ENCODE measurements at regions not wholly inside any gene's neighbourhood (a gene's known extent, or its start where the extent isn't known, plus 50 kb on each side); places are given as distances from the start of the nearest gene placed in this dataset.

DNA sequence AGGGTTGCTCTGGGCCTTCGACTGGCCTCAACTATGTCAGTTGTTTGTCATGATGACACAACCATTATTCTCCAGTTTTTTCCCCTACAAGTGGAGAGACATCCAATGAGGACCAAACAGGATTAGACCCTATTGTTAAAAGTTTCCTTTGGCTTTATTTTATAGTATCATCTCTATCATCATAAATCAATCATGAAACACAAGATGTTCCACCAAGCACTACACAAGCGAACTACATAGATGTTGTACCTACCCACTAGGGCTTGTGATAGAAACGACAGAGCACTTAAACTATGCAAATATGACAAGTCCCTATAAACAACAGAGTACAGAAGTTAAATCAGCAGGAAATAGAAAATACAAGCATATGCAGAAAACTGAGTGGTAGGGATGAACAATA is 422.5 kb upstream of the MARCKS start:
- no peak for DNase-seq

DNA sequence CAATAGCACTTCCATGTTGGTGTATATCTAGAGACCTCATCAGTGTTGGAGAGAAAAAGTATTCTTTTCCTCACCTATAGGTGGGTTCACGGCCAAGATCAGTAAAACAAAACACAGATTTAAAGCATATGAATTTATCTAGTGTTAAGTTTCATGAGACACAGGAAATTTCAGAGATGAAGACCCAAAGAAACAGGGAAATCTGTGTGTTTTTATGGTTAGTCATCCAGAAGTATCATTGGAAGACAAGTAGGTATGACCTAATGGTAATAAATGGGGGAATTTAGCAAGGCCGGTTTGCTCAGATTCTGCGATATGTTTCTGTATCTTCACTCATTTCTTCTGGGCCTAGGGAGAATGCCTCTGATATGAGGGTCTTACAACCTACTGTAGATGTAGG is 419.6 kb upstream of the MARCKS start:
- no peak for DNase-seq

DNA sequence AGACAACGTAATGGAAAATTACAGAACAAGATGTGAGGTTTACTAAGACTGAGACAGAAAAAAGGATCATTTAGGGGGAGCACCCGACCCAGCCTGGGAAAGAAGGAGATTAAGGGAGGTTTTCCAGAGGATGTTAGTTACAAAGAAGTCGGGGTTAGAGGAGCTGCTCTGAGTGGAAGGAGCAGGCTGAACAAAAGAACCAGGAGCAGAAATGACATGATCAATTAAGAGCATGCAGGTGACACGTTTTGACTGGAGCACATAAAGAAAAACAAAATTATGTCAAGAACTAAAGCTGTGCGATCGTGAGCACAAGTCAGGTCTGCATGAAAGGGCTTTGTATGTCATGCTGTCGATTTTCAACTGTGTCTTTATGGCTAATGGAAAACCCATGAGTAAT is 417.3 kb upstream of the MARCKS start:
- no peak for DNase-seq

DNA sequence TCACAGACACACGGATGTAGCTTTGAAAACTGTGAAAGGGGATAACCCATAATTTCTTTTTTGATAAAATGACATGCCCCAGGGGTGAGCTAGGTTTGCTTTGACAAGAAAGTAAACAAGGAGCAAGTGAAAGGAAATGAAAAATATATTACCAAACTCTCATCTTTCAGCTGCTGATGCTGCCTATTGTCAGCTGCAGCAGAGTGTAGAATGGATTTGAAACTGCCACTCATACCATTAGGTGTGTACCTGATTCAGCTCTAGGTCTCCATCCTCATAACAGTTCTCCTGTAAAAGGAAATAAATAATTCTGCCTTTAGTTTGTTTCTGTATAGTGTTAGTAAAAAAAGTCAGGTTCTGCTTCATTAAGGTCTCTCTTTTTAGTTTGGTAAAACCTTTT is 415.1 kb upstream of the MARCKS start:
- DNase-seq, result no peak

DNA sequence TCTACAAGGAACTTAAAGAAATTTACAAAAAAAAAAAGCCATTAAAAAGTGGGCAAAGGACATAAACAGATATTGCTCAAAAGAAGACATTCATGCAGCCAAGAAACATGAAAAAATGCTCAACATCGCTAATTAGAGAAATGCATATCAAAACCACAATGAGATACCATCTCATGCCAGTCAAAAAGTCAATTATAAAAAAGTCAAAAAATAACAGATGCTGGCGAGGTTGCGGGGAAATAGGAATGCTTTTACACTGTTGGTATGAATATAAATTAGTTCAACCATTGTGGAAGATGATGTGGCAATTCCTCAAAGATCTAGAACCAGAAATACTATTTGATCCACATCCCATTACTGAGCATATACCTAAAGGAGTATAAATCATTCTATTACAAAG is 411.9 kb upstream of the MARCKS start:
- no peak for DNase-seq

DNA sequence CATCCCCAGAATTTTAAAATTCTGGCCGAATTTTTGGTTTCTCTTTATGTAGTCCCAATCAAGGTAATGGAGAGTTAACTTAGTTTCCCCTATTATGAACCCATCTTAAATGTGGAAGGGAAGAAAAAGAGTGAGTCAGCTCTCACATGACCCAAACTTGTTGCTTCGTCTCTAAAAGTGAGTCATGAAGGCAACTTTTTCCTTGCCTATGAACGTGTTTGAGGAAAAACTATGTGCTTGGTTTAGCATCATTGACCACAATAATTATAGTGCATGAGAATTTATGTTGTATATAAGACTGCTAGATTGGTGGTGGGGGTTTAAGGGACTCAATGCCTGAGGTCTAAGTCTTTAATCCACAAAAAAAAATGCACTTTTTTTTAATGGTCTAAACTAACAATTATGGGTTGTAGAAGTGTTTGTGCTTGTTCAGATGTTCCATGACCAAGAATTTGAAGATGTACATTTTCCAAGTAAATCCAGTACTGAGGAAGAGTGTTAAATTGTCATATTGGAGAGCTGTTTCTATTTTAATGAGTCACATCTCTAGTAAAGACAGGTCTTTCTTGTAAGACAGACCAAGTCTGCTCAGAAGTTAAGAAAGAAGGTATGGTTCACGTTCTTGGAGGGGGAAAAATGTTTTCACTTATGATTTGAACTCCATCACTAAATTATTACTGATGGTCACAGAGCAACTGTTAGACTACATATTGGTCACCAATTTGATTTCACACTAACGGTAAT is 409.9 kb upstream of the MARCKS start:
- no peak for DNase-seq

DNA sequence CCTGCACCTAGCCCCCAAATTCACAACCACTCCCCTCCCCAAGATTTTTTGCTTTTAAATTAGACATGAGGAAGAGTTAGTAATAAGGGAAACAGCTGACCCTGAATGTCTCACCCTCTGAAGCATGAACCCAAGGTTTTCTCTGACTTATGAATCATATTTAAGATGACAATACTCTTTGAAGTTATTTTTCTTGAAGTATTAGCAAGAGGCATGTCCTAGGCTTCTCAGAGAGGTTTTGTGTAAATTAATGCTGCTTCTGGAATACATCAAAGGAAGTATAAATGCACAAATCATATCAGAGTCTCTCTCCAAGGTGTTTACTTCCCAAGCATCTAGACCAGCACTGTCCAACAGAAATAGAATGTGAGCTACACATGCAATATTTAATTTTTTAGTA is 408.1 kb upstream of the MARCKS start:
- no peak for DNase-seq

DNA sequence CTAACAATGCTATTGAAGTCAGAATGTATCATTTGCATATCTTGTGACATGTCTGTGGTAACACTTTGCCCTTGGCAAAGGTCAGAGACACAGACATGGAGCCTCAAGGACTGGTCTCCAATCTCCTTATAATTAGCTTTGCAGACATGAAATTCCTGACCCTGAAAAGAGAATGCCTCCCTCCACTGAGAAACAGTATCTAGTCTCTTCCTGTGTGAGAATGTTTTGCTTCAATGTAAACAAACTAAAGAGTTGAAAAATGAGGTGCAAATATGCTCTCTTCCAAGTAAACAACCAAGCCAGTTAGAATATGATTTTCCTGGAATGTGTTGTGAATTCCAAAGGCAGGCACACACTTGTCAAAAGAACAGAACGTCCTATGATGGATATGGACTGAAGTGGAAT is 407.1 kb upstream of the MARCKS start:
- DNase-seq, result no peak

DNA sequence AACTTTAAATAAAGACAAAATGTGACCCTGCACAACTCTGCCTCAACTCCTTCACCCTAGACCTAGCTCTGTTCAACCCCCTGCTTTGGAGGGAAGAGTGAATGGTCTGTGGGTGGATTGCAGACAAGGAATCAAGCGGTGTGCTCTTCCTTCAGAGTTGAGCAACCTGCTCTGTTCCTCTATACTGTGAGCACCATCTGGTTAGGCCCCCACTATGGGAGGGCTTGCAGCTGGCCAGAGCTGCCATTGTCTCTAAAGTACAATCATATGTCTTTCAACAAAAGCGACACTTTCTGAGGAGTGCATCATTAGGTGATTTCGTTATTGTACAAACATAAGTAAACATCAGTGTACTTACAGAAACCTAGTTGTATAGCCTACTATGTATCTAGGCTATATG is 406.1 kb upstream of the MARCKS start:
- no peak for DNase-seq

DNA sequence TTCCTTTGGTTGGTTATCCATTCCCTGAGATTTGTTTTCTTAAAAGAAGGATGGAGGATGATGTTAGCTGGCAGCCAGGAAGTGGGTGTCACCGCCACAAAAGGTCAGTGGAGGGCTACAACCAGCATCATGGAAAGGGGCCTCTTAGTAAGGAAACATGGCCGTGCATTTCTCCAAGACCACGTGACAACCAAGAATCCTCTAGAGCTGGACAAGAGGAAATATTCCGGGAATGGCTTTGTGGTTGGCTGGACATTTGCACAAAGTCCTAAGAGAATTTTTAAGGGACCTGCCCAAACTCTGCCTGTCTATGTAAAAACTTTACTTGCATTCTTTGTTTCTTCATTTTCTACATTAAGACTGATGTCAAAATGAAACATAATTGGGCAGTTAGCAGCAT is 399.9 kb upstream of the MARCKS start:
- no peak for DNase-seq

DNA sequence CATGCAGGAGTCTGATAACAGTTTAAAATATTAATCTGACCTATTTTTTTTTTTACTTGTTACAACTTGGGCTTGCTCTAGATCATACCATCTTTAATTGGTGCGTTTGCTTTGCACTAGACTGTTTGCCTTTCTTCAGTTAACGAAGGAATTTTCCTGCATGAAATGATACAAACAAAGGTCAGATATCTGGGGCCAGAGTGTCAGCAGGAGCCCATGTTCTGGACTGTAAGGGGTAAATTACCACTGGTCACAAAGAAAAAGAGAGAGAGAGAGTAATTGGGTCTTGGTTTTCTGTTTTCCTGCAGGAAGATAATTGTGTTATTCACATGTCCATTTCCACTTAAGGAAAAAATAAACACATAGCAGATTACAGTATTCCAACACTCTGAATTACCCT is 399.4 kb upstream of the MARCKS start:
- DNase-seq, result no peak

DNA sequence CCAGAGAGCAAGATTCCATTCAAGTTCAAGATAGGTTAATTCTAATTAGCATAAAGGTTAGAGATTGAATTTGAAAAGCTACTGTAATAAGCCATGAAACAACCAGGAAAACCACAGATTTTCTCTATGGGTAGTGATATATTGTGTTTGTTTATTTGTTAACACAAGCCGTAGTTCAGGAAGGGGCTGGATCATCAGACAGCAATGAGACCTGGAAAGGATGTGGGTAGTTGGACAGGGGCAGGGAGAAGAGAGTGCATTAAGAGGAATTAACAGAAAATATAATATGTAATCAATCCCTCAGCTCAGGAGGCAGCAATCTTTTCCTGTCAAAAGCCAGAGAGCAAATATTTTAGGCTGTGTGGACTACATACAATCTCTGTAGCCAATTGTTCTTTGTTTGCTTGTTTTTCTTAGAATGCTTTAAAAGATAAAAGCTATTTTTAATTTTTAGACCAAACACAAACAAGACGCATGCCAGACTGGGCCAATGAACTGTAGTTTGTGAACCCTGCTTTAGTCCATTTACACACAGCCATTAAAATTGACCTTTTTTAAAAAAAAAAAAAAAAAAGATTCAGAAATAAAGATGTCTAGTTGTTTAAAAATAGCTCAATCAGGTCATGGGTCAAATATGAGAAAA is 398.7 kb upstream of the MARCKS start:
- no peak for DNase-seq

DNA sequence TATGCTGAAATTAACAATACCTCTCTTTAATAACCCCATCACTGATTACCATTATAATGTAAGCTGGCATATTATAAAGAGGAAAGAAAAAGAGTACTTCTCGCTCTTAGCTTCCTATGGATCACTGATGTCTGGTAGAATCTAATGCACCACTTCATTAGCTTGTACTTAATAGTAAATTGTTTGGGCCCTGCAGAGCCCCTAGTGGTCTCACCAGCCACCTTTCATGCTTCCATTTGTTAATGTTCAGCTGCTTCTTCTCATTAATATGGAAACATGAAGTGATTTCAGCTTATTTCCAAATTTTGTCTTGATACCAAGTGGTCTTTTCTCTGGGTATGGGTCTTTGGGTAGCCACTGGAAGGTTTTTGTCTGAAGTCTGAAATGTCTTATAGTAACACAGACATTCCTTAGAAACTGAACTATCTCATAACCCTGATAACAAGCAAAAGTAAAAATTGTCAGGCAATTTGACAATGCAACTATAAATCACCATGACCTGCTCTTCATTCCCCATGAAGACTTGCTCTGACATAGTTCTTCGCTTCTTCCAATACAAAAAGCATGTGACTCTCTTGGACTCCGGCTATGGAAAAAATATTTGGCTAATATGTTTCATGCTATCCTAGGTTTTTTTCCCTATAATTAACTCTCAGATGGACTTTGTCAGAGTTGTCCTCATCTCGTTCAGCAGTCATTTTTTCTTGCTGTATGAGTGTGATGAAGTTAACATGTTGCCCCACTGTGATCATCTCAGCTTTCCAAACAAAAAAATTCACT is 395.8 kb upstream of the MARCKS start:
- DNase-seq, result no peak

DNA sequence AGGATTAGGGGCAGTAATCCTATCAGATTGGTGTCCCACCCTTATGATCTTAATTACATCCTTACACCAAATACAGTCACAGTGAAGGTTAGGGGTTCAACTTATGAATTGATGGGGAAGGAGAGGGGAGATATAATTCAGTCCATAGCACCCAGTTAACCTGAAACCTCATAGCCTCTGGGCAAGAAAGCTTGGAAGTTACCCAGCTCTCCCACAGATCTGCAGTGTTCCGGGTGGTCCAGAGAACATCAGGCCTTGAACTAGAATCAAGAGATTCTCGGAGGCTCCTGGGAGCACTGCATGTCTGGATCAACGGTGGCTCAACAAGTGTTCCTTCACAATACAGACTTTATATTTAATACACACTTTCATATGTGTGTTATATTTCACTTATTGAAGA is 392.6 kb upstream of the MARCKS start:
- DNase-seq, result no peak

DNA sequence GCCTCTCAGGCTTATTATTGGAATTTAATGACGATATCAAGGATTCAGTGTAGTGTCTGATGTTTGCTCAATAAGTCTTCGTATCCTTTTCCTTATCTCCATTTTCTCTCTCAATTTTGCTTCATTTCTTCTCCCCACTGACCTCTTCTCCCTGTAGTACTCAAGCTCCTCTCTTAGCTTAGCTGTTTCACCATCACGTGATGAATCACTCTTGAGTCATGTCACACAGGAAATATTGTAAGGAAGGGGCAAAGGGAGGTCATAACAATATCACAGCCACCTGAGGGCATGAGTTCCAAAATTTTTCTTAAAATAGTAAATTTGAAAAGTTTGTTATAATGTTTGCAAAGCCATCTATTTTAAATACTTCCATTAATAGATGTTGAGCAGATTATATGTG is 392.2 kb upstream of the MARCKS start:
- no peak for DNase-seq

DNA sequence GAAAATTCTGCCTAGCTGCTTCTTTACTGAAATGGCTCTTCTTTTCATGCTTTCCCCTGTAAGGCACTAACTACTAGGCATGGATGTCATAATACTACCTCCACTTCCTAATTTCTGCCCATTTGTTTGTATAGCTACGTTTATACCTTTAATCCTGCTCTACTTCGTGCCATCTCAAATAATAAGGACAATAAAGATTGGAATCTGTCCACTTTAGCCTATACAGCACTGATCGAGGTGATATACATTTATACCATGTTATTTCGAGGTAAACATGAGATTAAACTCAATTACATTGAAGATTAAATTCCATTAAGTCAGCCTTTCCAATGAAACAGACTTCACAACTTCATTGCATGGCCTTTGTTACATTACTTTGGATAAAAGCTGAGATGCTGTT is 390.6 kb upstream of the MARCKS start:
- no peak for DNase-seq

DNA sequence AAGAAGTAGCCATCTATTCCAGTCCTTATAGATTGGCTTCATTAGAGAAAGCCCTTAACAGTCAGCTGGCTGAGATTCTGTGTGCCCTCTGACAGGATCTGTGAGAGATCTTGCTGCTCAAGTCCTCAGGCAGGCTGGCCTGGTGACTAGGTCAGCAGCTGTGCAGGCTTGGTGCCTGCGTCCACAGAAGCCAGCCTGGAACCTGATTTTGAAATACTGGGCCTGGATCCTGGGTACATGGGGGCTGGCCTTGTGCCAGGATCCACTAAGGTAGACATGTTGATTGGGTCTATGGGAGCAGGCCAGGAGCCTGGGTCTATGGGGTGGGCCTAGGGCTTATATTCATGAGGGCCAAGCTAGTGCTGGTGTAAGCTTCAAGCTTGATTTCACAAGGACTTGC is 381.8 kb upstream of the MARCKS start:
- DNase-seq, result no peak

DNA sequence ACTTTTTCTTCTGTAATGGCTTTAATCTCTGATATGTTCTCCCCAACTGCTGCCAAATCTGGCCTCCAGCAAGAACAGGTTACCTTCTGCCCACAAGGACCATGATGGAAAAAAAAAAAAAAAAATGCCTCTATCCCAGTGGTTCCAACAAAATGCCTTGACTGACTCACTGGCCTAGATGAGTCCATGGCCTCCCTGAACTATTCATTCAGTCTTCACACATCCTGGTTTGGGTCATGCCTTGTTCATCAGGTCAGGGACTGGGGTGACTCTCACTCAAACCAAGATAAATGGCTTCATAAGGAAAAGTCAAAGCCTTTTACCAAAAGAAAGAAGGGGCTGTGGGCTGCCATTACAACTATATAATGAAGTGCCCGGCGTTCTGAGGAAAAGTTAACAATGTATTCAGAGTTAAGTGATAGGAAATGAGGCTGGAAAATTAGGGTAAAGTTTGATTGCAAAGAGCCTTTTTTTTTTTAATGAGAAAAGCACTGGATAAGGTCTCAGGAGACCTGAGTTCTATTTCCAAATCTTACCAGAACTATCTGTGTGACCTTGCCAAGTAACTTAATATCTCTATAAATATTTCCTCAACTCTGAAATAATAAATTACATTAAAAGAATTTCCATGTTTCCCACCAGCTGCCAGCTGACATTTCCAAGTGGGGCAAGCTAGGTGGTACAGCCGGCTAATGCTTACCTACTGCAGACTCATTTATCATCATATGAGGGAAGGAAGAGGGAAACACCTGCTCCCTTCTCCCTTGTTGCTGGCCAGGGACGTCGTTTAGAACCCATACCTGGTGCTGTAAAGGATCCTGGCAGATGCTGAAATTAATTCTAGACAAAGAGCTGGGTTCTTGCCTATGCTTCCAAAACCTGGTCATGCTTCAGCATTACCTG is 380.0 kb upstream of the MARCKS start:
- no peak for DNase-seq

DNA sequence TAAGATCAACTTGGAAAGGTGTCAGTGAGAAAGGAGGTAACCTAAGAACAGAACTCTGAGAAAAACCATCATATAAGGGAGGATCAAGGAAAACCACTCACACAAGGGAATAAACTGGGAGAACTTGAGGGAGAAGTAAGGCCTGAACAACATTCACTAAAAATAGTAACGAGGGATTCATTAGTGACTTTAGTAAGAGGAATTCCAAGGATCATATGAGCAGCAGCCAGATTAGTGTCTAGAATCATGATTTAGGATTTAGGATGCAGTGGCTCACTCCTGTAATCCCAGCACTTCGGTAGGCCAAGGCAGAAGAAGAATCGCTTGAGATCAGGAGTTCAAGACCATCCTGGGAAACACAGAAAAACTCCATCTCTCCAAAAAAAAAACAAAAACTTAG is 376.5 kb upstream of the MARCKS start:
- DNase-seq, result no peak

DNA sequence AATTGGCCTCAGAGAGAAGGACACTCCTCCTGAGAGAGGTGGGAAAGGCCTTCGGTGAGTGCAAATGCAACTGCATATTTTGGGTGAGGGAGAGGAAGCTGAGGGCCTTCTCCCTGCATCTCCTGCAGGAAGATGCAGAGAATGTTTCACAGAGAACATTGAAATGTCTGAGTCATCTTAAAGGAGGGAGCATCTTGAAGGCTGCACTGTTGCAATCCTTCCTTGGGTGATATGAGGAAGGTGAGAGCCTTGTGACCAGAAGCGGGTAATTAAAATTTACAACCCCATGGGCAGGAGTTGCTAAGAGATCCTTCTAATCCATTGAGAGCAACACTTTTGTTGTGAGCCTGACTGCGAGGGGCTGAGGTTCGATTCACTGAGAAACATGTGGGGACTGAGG is 375.7 kb upstream of the MARCKS start:
- no peak for DNase-seq

DNA sequence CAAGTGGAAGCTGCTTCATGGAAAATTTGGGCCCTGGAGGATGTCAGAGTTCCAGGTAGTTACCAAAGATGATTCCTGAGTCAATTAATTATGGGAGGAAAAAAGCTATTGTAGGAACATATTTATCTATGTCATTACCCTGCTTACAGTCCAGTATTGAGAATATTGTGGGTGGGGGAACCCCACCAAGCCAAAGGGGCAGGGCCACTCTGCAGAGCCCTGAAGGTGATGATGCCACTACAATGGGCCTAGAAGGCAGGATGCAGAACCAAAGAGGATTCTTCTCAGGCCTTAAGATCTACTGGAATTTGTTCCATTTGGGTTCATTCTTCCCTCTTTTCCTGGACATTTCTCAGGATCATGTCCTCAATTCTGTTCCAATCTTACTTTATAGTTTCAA is 375.2 kb upstream of the MARCKS start:
- DNase-seq, result no peak

DNA sequence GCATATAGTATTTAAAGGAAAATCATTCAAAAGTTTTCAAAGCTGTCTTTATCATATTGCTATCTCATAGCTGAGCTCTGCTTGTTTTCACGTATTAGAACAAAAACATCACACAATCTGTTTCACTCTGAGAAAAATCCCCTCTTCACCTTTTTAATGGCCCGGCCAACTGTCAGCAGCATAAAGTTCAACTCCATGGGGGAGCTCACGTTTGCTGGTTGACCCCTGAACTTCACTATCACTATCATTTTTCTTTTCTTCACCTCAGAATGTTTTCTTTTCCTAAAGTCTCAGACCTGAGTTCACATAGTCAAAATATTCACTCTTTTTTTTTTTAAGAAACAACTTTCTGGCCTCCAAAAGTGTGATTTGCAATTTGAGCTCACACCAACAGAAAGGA is 374.4 kb upstream of the MARCKS start:
- DNase-seq, result no peak

DNA sequence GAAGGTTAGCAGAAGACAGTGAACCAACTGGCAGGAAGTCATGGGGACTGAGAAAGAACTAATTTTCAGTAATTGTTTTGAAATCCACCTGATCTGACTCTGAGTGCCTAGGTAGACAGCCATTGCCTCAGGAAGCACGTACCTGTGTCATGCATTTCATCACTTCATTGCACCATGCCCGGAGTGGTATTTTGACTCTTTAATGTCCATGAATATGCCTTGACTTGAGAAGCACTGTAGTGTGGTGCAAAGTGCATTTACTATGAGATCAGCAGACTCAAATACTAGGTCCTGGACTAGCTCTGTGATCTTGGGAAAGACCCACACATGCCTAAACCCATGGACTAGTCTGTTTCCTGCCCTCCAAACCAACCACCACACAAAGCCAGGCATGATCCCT is 370.9 kb upstream of the MARCKS start:
- no peak for DNase-seq
